ENCODE measurements at regions not wholly inside any gene's neighbourhood (a gene's known extent, or its start where the extent isn't known, plus 50 kb on each side); places are given as distances from the start of the nearest gene placed in this dataset.

- intact Hi-C loops (cut with DNase I, micrococcal nuclease) = no loop called here
- no peak for DNase-seq
- no peak for TF ChIP-seq CTCF (IDR thresholded peaks at IDR 0.05)
- no peaks in the 10 kb centered on the region for H3K9me3 ChIP-seq
- no peaks in the 10 kb centered on the region for H3K36me3 ChIP-seq (ENCODE audit: low read depth)
- H3K4me1 ChIP-seq (ENCODE audit: low read depth) = no peaks in the 10 kb centered on the region
- H3K4me3 ChIP-seq = no peak overlapping the region
- ATAC-seq = no peak
Measured at GRCh38 chr4:148793221-148793620, 351.0 kb upstream of the NR3C2 start.

GRCh38 chr4:148790691-148791090 lies 348.5 kb upstream of the NR3C2 start:
- DNase-seq = no peak
- no peaks in the 10 kb centered on the region for H3K9me3 ChIP-seq
- ATAC-seq = no peak
- TF ChIP-seq CTCF (IDR thresholded peaks at IDR 0.05) = no peak
- peaks cover 11% of the 10 kb centered on the region for H3K4me1 ChIP-seq (ENCODE audit: low read depth)
- intact Hi-C loops (cut with DNase I, micrococcal nuclease) = no loop called here
- no peak overlapping the region for H3K4me3 ChIP-seq
- H3K36me3 ChIP-seq (ENCODE audit: low read depth) = no peaks in the 10 kb centered on the region

- Histone ChIP-seq H3K36me3 (ENCODE audit: low read depth) (no peaks in the 10 kb centered on the region), H3K4me3 (no peak overlapping the region), H3K9me3 (no peaks in the 10 kb centered on the region), H3K4me1 (ENCODE audit: low read depth) (peaks cover 11% of the 10 kb centered on the region)
- TF ChIP-seq CTCF (IDR thresholded peaks at IDR 0.05) = no peak
- intact Hi-C loops (cut with DNase I, micrococcal nuclease) = no loop called here
- DNase-seq (no peak), ATAC-seq (no peak)
Measured at GRCh38 chr4:148790246-148790645, 348.0 kb upstream of the NR3C2 start.

GRCh38 chr4:148787831-148788477 lies 345.7 kb upstream of the NR3C2 start:
- H3K36me3 ChIP-seq (ENCODE audit: low read depth) = no peaks in the 10 kb centered on the region
- peaks cover 11% of the 10 kb centered on the region for H3K4me1 ChIP-seq (ENCODE audit: low read depth)
- ATAC-seq = peak; percentile 88
- intact Hi-C loops (cut with DNase I, micrococcal nuclease) = loop anchor here in 1 of 2 donors (5.0 kb wide), 1 partner anchor 244 kb away; no protein-coding TSS in a partner anchor
- H3K9me3 ChIP-seq = no peaks in the 10 kb centered on the region
- DNase-seq = peak in 1 of 3 donors; percentile 48
- TF ChIP-seq CTCF (IDR thresholded peaks at IDR 0.05) = no peak
- no peak overlapping the region for H3K4me3 ChIP-seq

- ATAC-seq (peak; percentile 42), DNase-seq (no peak)
- peaks cover 11% of the 10 kb centered on the region for H3K4me1 ChIP-seq (ENCODE audit: low read depth)
- intact Hi-C loops (cut with DNase I, micrococcal nuclease) = loop anchor here in 1 of 2 donors (5.0 kb wide), 1 partner anchor 245 kb away; no protein-coding TSS in a partner anchor
- no peaks in the 10 kb centered on the region for H3K36me3 ChIP-seq (ENCODE audit: low read depth)
- H3K9me3 ChIP-seq = no peaks in the 10 kb centered on the region
- TF ChIP-seq CTCF (IDR thresholded peaks at IDR 0.05) = no peak
- H3K4me3 ChIP-seq = no peak overlapping the region
Measured at GRCh38 chr4:148787285-148787684, 345.1 kb upstream of the NR3C2 start.

Measured in mucosa of descending colon (tissue), 3 donors.